Fibroblast of pulmonary artery (primary cell): ENCODE measurements at regions not wholly inside any gene's neighbourhood (a gene's known extent, or its start where the extent isn't known, plus 50 kb on each side); places are given as distances from the start of the nearest gene placed in this dataset.

Experiments
- DNase-seq: peaks from one replicate; pipeline ENCODE4 v3.0.0-alpha.2; 2010; ENCODE audit warnings: low read depth
- H3K4me3 ChIP-seq: replicated peaks from 2 replicates; pipeline ENCODE4 v1.5.1; 2011; ENCODE audit warnings: low read depth, mild to moderate bottlenecking, control low read depth, low read length, moderate library complexity
- CTCF ChIP-seq: IDR thresholded peaks from 2 replicates; pipeline ENCODE4 v1.5.1; 2011; ENCODE audit warnings: mild to moderate bottlenecking, control low read depth, low read length, inconsistent platforms; ENCODE audit errors: missing control alignments

- TF ChIP-seq CTCF, result no peak
- DNase-seq, result no peak
- no peak overlapping the region for H3K4me3 ChIP-seq
These were observed 247.0 kb downstream of the SNX10 start for GRCh38 chr7:26538689-26539088.

- no peak overlapping the region for H3K4me3 ChIP-seq
- TF ChIP-seq CTCF, result no peak
- no peak for DNase-seq
These were observed 251.7 kb downstream of the SNX10 start for GRCh38 chr7:26543340-26543739.

GRCh38 chr7:26543951-26544350, 252.3 kb downstream of the SNX10 start:
- DNase-seq, result no peak
- no peak for TF ChIP-seq CTCF
- H3K4me3 ChIP-seq, result no peak overlapping the region

GRCh38 chr7:26546508-26547053, 254.9 kb downstream of the SNX10 start:
- no peak for DNase-seq
- TF ChIP-seq CTCF, result no peak
- H3K4me3 ChIP-seq, result no peak overlapping the region

GRCh38 chr7:26547156-26547555, 255.5 kb downstream of the SNX10 start:
- DNase-seq, result no peak
- TF ChIP-seq CTCF, result no peak
- H3K4me3 ChIP-seq, result no peak overlapping the region

- TF ChIP-seq CTCF, result no peak
- H3K4me3 ChIP-seq, result no peak overlapping the region
- DNase-seq, result peak; percentile 1
These were observed 257.8 kb downstream of the SNX10 start for GRCh38 chr7:26549281-26549944.

- no peak overlapping the region for H3K4me3 ChIP-seq
- no peak for TF ChIP-seq CTCF
- DNase-seq, result no peak
These were observed 258.8 kb downstream of the SNX10 start for GRCh38 chr7:26550492-26550891.
